ENCODE measurements at regions not wholly inside any gene's neighbourhood (a gene's known extent, or its start where the extent isn't known, plus 50 kb on each side); places are given as distances from the start of the nearest gene placed in this dataset.
"Not testable (repeated sequence)": the region's sequence is repeated elsewhere in the genome, so short reads cannot be mapped to it uniquely, and the experiment has no call there.

GRCh38 chr2:88925770-88926462 is 234.4 kb downstream of the RPIA start:
- TF ChIP-seq, protein P1, sequence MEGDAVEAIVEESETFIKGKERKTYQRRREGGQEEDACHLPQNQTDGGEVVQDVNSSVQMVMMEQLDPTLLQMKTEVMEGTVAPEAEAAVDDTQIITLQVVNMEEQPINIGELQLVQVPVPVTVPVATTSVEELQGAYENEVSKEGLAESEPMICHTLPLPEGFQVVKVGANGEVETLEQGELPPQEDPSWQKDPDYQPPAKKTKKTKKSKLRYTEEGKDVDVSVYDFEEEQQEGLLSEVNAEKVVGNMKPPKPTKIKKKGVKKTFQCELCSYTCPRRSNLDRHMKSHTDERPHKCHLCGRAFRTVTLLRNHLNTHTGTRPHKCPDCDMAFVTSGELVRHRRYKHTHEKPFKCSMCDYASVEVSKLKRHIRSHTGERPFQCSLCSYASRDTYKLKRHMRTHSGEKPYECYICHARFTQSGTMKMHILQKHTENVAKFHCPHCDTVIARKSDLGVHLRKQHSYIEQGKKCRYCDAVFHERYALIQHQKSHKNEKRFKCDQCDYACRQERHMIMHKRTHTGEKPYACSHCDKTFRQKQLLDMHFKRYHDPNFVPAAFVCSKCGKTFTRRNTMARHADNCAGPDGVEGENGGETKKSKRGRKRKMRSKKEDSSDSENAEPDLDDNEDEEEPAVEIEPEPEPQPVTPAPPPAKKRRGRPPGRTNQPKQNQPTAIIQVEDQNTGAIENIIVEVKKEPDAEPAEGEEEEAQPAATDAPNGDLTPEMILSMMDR (IDR thresholded peaks at IDR 0.05; ENCODE audit: borderline replicate concordance, control extremely low read depth, extremely low read depth, insufficient read depth, missing control alignments), result no peak
- DNase-seq (ENCODE audit: low spot score), result no peak
- in situ Hi-C loops (cut with MboI; ENCODE audit: low sequenced_read_pairs, unreplicated experiment), result no loop called here

DNA sequence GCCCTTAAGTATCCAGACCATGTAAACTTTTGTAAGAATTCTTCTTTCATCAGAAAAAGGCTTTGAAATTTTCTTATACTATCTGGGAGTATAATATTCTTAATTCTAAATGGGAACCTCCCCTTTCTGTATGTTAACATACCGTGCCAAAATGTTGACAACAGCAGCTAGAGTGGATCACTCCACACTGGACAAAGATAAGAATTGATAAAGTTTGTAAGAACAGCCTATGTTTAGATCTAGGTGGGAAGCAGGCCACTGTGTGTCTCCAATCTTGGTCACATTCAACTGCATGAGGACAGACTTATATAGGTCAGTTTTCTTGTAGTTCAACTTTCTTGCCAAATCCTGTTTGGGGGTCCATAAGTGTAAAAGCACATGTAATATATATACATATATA is 235.7 kb downstream of the RPIA start:
- TF ChIP-seq, protein P1 (IDR thresholded peaks at IDR 0.05; ENCODE audit: borderline replicate concordance, control extremely low read depth, extremely low read depth, insufficient read depth, missing control alignments), result no peak
- no peak for DNase-seq (ENCODE audit: low spot score)
- in situ Hi-C loops (cut with MboI; ENCODE audit: low sequenced_read_pairs, unreplicated experiment), result no loop called here

DNA sequence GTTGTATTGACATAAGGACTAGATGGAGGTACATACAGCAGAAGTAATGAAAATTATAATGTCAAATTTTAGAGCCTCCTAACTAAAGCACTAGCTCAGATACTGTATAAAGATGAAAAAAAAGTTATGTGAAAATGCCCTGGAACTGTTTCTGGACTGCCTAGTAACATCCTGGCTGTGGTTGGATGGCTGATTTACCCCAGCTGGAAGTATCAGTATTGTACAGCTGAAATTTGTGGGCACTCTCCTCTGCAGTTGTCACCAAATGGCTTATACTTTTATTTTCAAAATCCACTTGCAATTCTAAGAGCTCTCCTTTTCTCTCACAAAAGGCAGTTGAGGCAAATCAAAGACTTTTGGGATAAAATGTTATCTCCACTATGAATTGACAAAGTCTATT is 239.2 kb downstream of the RPIA start:
- TF ChIP-seq, protein P1 (IDR thresholded peaks at IDR 0.05; ENCODE audit: borderline replicate concordance, control extremely low read depth, extremely low read depth, insufficient read depth, missing control alignments), result no peak
- in situ Hi-C loops (cut with MboI; ENCODE audit: low sequenced_read_pairs, unreplicated experiment), result no loop called here

DNA sequence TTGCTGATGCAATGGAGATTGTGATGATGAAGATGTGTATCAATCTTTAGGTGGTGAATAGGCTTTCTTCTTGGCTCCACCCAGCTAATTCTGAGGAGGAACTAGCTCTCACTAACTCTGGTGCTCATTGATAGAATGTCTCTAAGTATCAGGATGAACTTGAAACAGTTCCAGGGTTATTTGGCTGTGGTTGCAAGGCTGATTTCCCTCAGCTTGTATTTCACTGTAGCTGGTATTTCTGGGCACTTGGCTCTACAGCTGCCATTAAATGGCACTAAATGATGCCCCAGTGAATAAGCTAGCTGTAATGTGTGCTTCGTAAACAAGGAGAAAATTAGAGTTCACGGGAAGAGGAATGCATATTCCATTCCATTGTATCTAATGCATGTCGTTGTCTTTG is 241.2 kb downstream of the RPIA start:
- DNase-seq (ENCODE audit: low spot score), result no peak
- TF ChIP-seq, protein P1 (IDR thresholded peaks at IDR 0.05; ENCODE audit: borderline replicate concordance, control extremely low read depth, extremely low read depth, insufficient read depth, missing control alignments), result no peak
- in situ Hi-C loops (cut with MboI; ENCODE audit: low sequenced_read_pairs, unreplicated experiment), result no loop called here

More for the DNA sequence above, 239.2 kb downstream of the RPIA start:
- no peak for DNase-seq (ENCODE audit: low spot score)

- in situ Hi-C loops (cut with MboI; ENCODE audit: low sequenced_read_pairs, unreplicated experiment), result no loop called here
- TF ChIP-seq, protein P1 (IDR thresholded peaks at IDR 0.05; ENCODE audit: borderline replicate concordance, control extremely low read depth, extremely low read depth, insufficient read depth, missing control alignments), result no peak
- no peak for DNase-seq (ENCODE audit: low spot score)
Observed at GRCh38 chr2:88933091-88933490, 241.6 kb downstream of the RPIA start.

- TF ChIP-seq, protein P1 (IDR thresholded peaks at IDR 0.05; ENCODE audit: borderline replicate concordance, control extremely low read depth, extremely low read depth, insufficient read depth, missing control alignments), result no peak
- no peak for DNase-seq (ENCODE audit: low spot score)
- in situ Hi-C loops (cut with MboI; ENCODE audit: low sequenced_read_pairs, unreplicated experiment), result no loop called here
Observed at GRCh38 chr2:88933980-88934379, 242.5 kb downstream of the RPIA start.

DNA sequence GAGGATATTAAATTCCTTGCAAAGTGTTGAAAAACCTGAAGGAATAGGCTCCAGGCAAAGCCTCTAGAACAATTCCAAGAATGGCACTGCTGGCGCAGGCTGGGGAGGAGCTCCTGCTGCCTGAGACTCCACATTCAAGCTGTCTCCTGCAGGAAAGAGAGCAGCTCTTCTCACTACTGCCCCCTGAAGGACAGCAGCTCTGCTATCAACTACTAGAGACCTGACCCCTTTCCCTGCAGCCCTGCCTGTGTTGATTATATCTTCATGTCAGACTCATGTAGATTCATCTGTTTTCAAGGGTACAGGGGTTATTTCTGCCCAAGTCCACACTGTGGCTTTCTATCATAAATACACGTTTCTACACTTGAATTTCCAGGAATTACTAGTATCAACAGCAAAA is 249.7 kb downstream of the RPIA start:
- DNase-seq (ENCODE audit: low spot score); in situ Hi-C loops (cut with MboI; ENCODE audit: low sequenced_read_pairs, unreplicated experiment): not testable (repeated sequence)

Measured in GM13976 (cell line).